Mesenchymal stem cell (in vitro differentiated cells and primary cell): ENCODE measurements at regions not wholly inside any gene's neighbourhood (a gene's known extent, or its start where the extent isn't known, plus 50 kb on each side); places are given as distances from the start of the nearest gene placed in this dataset.

Experiments used
- DNase-seq: peaks from one replicate; pipeline ENCODE4 v3.0.0-alpha.2; 2013
- H2AFZ ChIP-seq: one replicate; pipeline ENCODE4 v1.6.1; 2013; ENCODE audit warnings: low read depth, mild to moderate bottlenecking, control low read depth, inconsistent platforms, low read length, moderate library complexity
- H2AK5ac ChIP-seq: 2 replicates; pipeline ENCODE4 v1.6.1; 2013; ENCODE audit warnings: low read length, moderate library complexity, mild to moderate bottlenecking, inconsistent platforms; ENCODE audit not compliant: severe bottlenecking
- H2BK120ac ChIP-seq: one replicate; pipeline ENCODE4 v1.6.1; 2013; ENCODE audit warnings: low read depth, mild to moderate bottlenecking, inconsistent platforms, low read length, moderate library complexity
- H2BK12ac ChIP-seq, 2 experiments: one replicate each; pipeline ENCODE4 v1.6.1; 2013; ENCODE audit warnings: inconsistent platforms in 2 of 2, low read length in 2 of 2, mild to moderate bottlenecking in 2 of 2, moderate library complexity in 2 of 2, control low read depth in 1 of 2
- H2BK15ac ChIP-seq: one replicate; pipeline ENCODE4 v1.6.1; 2013; ENCODE audit warnings: mild to moderate bottlenecking, low read depth, inconsistent platforms; ENCODE audit not compliant: poor library complexity, severe bottlenecking
- H2BK5ac ChIP-seq: 2 replicates; pipeline ENCODE4 v1.6.1; 2013; ENCODE audit warnings: low read depth, mild to moderate bottlenecking, low read length, control low read depth, inconsistent platforms; ENCODE audit not compliant: poor library complexity, severe bottlenecking
- H3K14ac ChIP-seq, 2 experiments: one replicate each; pipeline ENCODE4 v1.6.1; 2013; ENCODE audit warnings: inconsistent platforms in 2 of 2, low read length in 2 of 2, control low read depth in 1 of 2, mild to moderate bottlenecking in 1 of 2, moderate library complexity in 1 of 2
- H3K18ac ChIP-seq, 2 experiments: one replicate each; pipeline ENCODE4 v1.6.1; 2013; ENCODE audit warnings: inconsistent platforms in 2 of 2, low read length in 2 of 2, control low read depth in 1 of 2, low read depth in 1 of 2, mild to moderate bottlenecking in 1 of 2
- H3K23ac ChIP-seq, 2 experiments: one replicate each; pipeline ENCODE4 v1.6.1; 2013; ENCODE audit warnings: inconsistent platforms in 2 of 2, low read length in 2 of 2, mild to moderate bottlenecking in 2 of 2, moderate library complexity in 2 of 2, control low read depth in 1 of 2
- H3K27ac ChIP-seq: 2 replicates; pipeline ENCODE4 v1.5.1; 2013; ENCODE audit warnings: mild to moderate bottlenecking, moderate library complexity, low read length, control low read depth, inconsistent platforms; ENCODE audit not compliant: poor library complexity, severe bottlenecking
- H3K27me3 ChIP-seq, 2 experiments: 2 replicates each; pipeline versions ENCODE4 v1.6.1 to v1.7.0; 2013; ENCODE audit warnings: low read length in 2 of 2, mild to moderate bottlenecking in 2 of 2, moderate library complexity in 2 of 2, control low read depth in 1 of 2, inconsistent platforms in 1 of 2; ENCODE audit not compliant: control insufficient read depth in 1 of 2, insufficient read depth in 1 of 2
- H3K36me3 ChIP-seq, 2 experiments: 2 replicates each; pipeline versions ENCODE4 v1.6.1 to v1.7.0; 2013; ENCODE audit warnings: low read length in 2 of 2, control low read depth in 1 of 2, inconsistent platforms in 1 of 2, low read depth in 1 of 2, mild to moderate bottlenecking in 1 of 2; ENCODE audit not compliant: insufficient read depth in 2 of 2, control insufficient read depth in 1 of 2
- H3K4ac ChIP-seq, 2 experiments: one replicate each; pipeline ENCODE4 v1.6.1; 2013; ENCODE audit warnings: inconsistent platforms in 2 of 2, low read length in 2 of 2, mild to moderate bottlenecking in 2 of 2, moderate library complexity in 2 of 2, control low read depth in 1 of 2, low read depth in 1 of 2
- H3K4me1 ChIP-seq: 2 replicates; pipeline ENCODE4 v1.6.1; 2013; ENCODE audit warnings: low read depth, low read length, control low read depth; ENCODE audit not compliant: control insufficient read depth, insufficient read depth
- H3K4me2 ChIP-seq: 2 replicates; pipeline ENCODE4 v1.6.1; 2013; ENCODE audit warnings: low read length, mild to moderate bottlenecking, inconsistent platforms; ENCODE audit not compliant: poor library complexity, severe bottlenecking
- H3K4me3 ChIP-seq, 2 experiments: 2 replicates each; pipeline versions ENCODE4 v1.5.1 to v1.7.0; 2013; ENCODE audit warnings: low read length in 2 of 2, mild to moderate bottlenecking in 2 of 2, control low read depth in 1 of 2, low read depth in 1 of 2; ENCODE audit not compliant: insufficient read depth in 1 of 2
- H3K79me1 ChIP-seq: replicated peaks from 2 replicates; pipeline ENCODE4 v1.6.1; 2013; ENCODE audit warnings: mild to moderate bottlenecking, control low read depth, low read length, inconsistent platforms; ENCODE audit not compliant: poor library complexity, severe bottlenecking
- H3K9ac ChIP-seq: 2 replicates; pipeline ENCODE4 v1.7.0; 2013; ENCODE audit warnings: mild to moderate bottlenecking, low read length, moderate library complexity
- H3K9me3 ChIP-seq: 2 replicates; pipeline ENCODE4 v1.7.0; 2013; ENCODE audit warnings: mild to moderate bottlenecking, low read length; ENCODE audit not compliant: control insufficient read depth
- H4K8ac ChIP-seq: one replicate; pipeline ENCODE4 v1.6.1; 2013; ENCODE audit warnings: inconsistent platforms, mild to moderate bottlenecking, low read length, moderate library complexity
- H4K91ac ChIP-seq: one replicate; pipeline ENCODE4 v1.6.1; 2013; ENCODE audit warnings: mild to moderate bottlenecking, low read length, inconsistent platforms
- WGBS: methylation state at CpG from one replicate; pipeline ENCODE4 v1.1.7; 2013; ENCODE audit warnings: mixed read lengths; 5-methylcytosine and 5-hydroxymethylcytosine counted together

DNA sequence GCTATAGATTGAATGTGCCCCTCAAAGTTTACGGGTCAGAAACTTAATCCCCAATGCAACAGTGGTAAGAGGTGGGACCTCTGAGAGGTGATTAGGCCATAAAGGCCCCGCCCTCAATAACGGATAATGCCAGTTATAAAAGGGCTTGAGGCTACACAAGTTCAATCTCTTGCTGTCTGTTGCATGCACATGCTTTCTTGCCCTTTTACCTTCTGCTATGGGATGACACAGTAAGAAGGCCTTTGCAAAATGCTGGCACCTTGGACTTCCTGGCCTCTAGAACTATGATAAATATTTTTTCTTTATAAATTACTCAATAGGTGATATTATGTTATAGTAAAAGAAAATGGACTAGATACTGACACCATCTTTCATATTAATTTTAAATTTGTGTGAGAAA is 806.1 kb downstream of the TENT5A start:
- no peak for DNase-seq
- no peak overlapping the region for H4K91ac ChIP-seq
- no peak overlapping the region for H2BK12ac ChIP-seq
- no peaks in the 10 kb centered on the region for H3K27me3 ChIP-seq
- no peaks in the 10 kb centered on the region for H3K9me3 ChIP-seq
- no peak overlapping the region for H3K4me2 ChIP-seq
- H2BK120ac ChIP-seq, result no peak overlapping the region
- no peaks in the 10 kb centered on the region for H3K4me1 ChIP-seq
- no peak overlapping the region for H2BK15ac ChIP-seq
- H3K9ac ChIP-seq, result no peak overlapping the region
- no peaks in the 10 kb centered on the region for H3K79me1 ChIP-seq
- H4K8ac ChIP-seq, result no peak overlapping the region
- H3K36me3 ChIP-seq, result no peaks in the 10 kb centered on the region
- H2BK5ac ChIP-seq, result no peak overlapping the region
- no peak overlapping the region for H3K23ac ChIP-seq
- no peak overlapping the region for H3K27ac ChIP-seq
- H3K4ac ChIP-seq, result no peak overlapping the region
- 81% methylated on average over 3 of the region's 3 CpGs for WGBS
- no peak overlapping the region for H2AK5ac ChIP-seq
- no peak overlapping the region for H3K4me3 ChIP-seq
- H2AFZ ChIP-seq, result no peak overlapping the region
- no peak overlapping the region for H3K14ac ChIP-seq
- no peak overlapping the region for H3K18ac ChIP-seq

DNA sequence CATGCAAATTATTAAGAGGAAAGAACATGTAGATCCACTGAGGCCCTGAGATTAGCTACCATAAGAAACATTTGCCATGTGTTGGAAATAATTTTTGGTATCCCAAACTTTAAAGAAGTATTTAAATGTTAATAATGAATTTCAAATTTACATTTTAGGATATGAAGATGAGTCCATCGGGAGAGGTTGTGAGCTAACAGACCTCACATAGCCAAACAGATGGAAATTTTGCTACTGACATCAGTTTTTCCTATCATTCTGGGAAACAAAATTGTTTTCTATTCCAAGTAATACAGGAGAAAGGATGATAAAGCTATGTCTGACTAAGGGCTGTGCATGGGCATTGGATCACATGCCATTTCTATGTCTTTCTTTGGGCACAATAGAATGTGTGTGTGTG is 809.6 kb downstream of the TENT5A start:
- Histone ChIP-seq H2BK12ac (no peak overlapping the region), H3K9ac (no peak overlapping the region), H3K27me3 (no peaks in the 10 kb centered on the region), H2BK120ac (no peak overlapping the region), H3K36me3 (no peaks in the 10 kb centered on the region), H3K9me3 (peaks cover 3% of the 10 kb centered on the region), H3K14ac (no peak overlapping the region), H3K23ac (no peak overlapping the region), H3K4me3 (no peak overlapping the region), H3K4me2 (no peak overlapping the region), H3K18ac (no peak overlapping the region), H2BK15ac (no peak overlapping the region), H3K4me1 (no peaks in the 10 kb centered on the region), H4K91ac (no peak overlapping the region), H2BK5ac (no peak overlapping the region), H4K8ac (no peak overlapping the region), H3K4ac (no peak overlapping the region), H3K27ac (no peak overlapping the region), H2AFZ (no peak overlapping the region), H2AK5ac (no peak overlapping the region), H3K79me1 (no peaks in the 10 kb centered on the region)
- no peak for DNase-seq
- whole genome bisulfite sequencing, result 100% methylated on average over 1 of the region's 1 CpG

DNA sequence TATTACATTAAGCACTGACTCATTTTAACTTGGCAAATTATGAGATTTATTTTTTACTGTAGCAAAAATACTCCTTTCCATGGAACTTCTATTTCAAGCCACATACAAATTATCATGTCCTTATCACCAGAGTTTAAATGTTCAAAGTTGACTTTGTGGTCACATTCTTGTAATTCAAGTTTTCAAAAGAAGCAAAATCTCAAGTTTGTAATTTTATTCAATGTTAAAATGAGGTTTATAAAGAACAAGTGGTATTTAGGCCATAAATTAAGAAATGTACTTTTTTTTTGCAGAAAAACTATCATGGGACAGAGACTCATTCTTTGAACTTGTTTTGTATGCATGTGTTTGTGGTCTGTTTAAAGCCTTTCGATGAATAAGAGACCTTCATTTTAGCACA is 811.5 kb downstream of the TENT5A start:
- H2AK5ac ChIP-seq, result no peak overlapping the region
- peaks cover 6% of the 10 kb centered on the region for H3K9me3 ChIP-seq
- no CpG with 5 or more reads among the region's 1 CpG for WGBS
- H2AFZ ChIP-seq, result no peak overlapping the region
- H2BK120ac ChIP-seq, result no peak overlapping the region
- no peak overlapping the region for H3K14ac ChIP-seq
- no peak for DNase-seq
- no peaks in the 10 kb centered on the region for H3K4me1 ChIP-seq
- no peak overlapping the region for H3K4me2 ChIP-seq
- H3K9ac ChIP-seq, result no peak overlapping the region
- H2BK5ac ChIP-seq, result no peak overlapping the region
- no peaks in the 10 kb centered on the region for H3K36me3 ChIP-seq
- H4K8ac ChIP-seq, result no peak overlapping the region
- no peak overlapping the region for H3K18ac ChIP-seq
- H3K4ac ChIP-seq, result no peak overlapping the region
- no peaks in the 10 kb centered on the region for H3K27me3 ChIP-seq
- no peak overlapping the region for H3K27ac ChIP-seq
- H4K91ac ChIP-seq, result no peak overlapping the region
- no peak overlapping the region for H3K4me3 ChIP-seq
- no peak overlapping the region for H2BK12ac ChIP-seq
- no peak overlapping the region for H3K23ac ChIP-seq
- no peaks in the 10 kb centered on the region for H3K79me1 ChIP-seq
- H2BK15ac ChIP-seq, result no peak overlapping the region

DNA sequence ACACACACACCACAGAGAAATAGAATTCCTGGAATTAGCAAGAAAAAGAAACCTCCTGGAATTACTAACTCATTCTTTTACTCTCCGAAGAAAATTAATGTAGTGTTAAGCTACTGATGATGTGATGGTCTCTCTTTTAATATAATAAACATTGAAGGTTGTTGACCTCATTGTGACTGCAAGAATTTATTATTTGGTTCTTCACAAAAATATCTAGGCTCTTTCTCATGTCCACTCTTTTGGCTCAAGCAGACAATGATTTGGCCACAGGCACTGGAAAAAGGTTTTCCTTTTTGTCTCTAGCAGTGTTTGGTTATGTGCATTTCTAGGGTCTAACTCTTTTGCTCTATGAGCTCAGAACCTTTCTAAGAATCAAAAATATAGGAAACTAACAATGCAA is 811.9 kb downstream of the TENT5A start:
- peaks cover 6% of the 10 kb centered on the region for H3K9me3 ChIP-seq
- no peak overlapping the region for H2BK120ac ChIP-seq
- no peak overlapping the region for H2BK15ac ChIP-seq
- no peak overlapping the region for H2AK5ac ChIP-seq
- DNase-seq, result peak; percentile 21
- no peak overlapping the region for H2BK5ac ChIP-seq
- no CpG with 5 or more reads among the region's 1 CpG for WGBS
- no peaks in the 10 kb centered on the region for H3K27me3 ChIP-seq
- H3K79me1 ChIP-seq, result no peaks in the 10 kb centered on the region
- no peak overlapping the region for H4K91ac ChIP-seq
- no peak overlapping the region for H3K4ac ChIP-seq
- no peak overlapping the region for H4K8ac ChIP-seq
- no peak overlapping the region for H3K27ac ChIP-seq
- H3K36me3 ChIP-seq, result no peaks in the 10 kb centered on the region
- H3K4me2 ChIP-seq, result no peak overlapping the region
- no peak overlapping the region for H3K9ac ChIP-seq
- no peak overlapping the region for H3K4me3 ChIP-seq
- no peak overlapping the region for H3K23ac ChIP-seq
- H3K18ac ChIP-seq, result no peak overlapping the region
- no peak overlapping the region for H2BK12ac ChIP-seq
- H2AFZ ChIP-seq, result no peak overlapping the region
- H3K14ac ChIP-seq, result no peak overlapping the region
- no peaks in the 10 kb centered on the region for H3K4me1 ChIP-seq
